HAP-1 (cell line): ENCODE measurements at regions not wholly inside any gene's neighbourhood (a gene's known extent, or its start where the extent isn't known, plus 50 kb on each side); places are given as distances from the start of the nearest gene placed in this dataset.
"Not testable (repeated sequence)": the region's sequence is repeated elsewhere in the genome, so short reads cannot be mapped to it uniquely, and the experiment has no call there.

Experiments used
- DNase-seq, 2 experiments: peaks; one replicate each; pipeline ENCODE4 v3.0.0-alpha.2; 2016 to 2020; ENCODE audit warnings: low spot score in 2 of 2
- H3K27me3 ChIP-seq: fragments of 250-450 bp; sonication (Bioruptor Pico); 2 replicates; pipeline ENCODE4 v1.5.1; 2020; ENCODE audit warnings: low read depth, mild to moderate bottlenecking, moderate library complexity
- H3K36me3 ChIP-seq: fragments of 250-450 bp; sonication (Bioruptor Pico); replicated peaks from 2 replicates; pipeline ENCODE4 v1.5.1; 2020; ENCODE audit warnings: mild to moderate bottlenecking
- H3K4me1 ChIP-seq: fragments of 250-450 bp; sonication (Bioruptor Pico); 2 replicates; pipeline ENCODE4 v1.5.1; 2020; ENCODE audit warnings: mild to moderate bottlenecking
- H3K4me3 ChIP-seq: fragments of 250-450 bp; sonication (Bioruptor Pico); 2 replicates; pipeline ENCODE4 v1.5.1; 2020; ENCODE audit warnings: mild to moderate bottlenecking, moderate library complexity
- H3K9me3 ChIP-seq: fragments of 250-450 bp; sonication (Bioruptor Pico); 2 replicates; pipeline ENCODE4 v1.5.1; 2020; ENCODE audit warnings: mild to moderate bottlenecking, moderate library complexity
- in situ Hi-C: fragments of 300-500 bp; cut with MboI; formaldehyde crosslinking; loops from 3 replicates; pipeline ENCODE4 v1.14.3; 2020; ENCODE audit warnings: low sequenced_read_pairs, inconsistent platforms, mixed read lengths

- H3K4me3 ChIP-seq: no peak overlapping the region
- DNase-seq: no peak
- in situ Hi-C loops: no loop called here
These were observed 158.1 kb upstream of the UBE3A start for GRCh38 chr15:25596644-25597562.

GRCh38 chr15:25587616-25588340 is 149.0 kb upstream of the UBE3A start:
- H3K9me3 ChIP-seq: peaks cover 5% of the 10 kb centered on the region; the same call in 1 of the 2 replicates
- no peak for DNase-seq
- H3K36me3 ChIP-seq: no peaks in the 10 kb centered on the region
- H3K27me3 ChIP-seq: no peaks in the 10 kb centered on the region
- 0 out of 2 replicates have a peak, but pooled peaks cover 3% of the 10 kb centered on the region for H3K4me1 ChIP-seq
- in situ Hi-C loops: no loop called here
- H3K4me3 ChIP-seq: no peak overlapping the region

More at GRCh38 chr15:25596644-25597562, 158.1 kb upstream of the UBE3A start:
- Histone ChIP-seq H3K4me1 (no peaks in the 10 kb centered on the region), H3K27me3 (no peaks in the 10 kb centered on the region), H3K36me3 (no peaks in the 10 kb centered on the region), H3K9me3 (peaks cover 6% of the 10 kb centered on the region; the same call in 1 of the 2 replicates)

GRCh38 chr15:25582886-25583285 is 144.1 kb upstream of the UBE3A start:
- Histone ChIP-seq H3K36me3 (no peaks in the 10 kb centered on the region), H3K9me3 (peaks cover 3% of the 10 kb centered on the region; the same call in 1 of the 2 replicates), H3K4me3 (no peak overlapping the region), H3K4me1 (0 out of 2 replicates have a peak, but pooled peaks cover 3% of the 10 kb centered on the region), H3K27me3 (no peaks in the 10 kb centered on the region)
- no peak for DNase-seq
- in situ Hi-C loops: no loop called here

GRCh38 chr15:25579127-25579526 is 140.3 kb upstream of the UBE3A start:
- Histone ChIP-seq H3K9me3 (no peaks in the 10 kb centered on the region), H3K4me1 (no peaks in the 10 kb centered on the region), H3K27me3 (no peaks in the 10 kb centered on the region), H3K4me3 (no peak overlapping the region), H3K36me3 (no peaks in the 10 kb centered on the region)
- DNase-seq: no peak
- in situ Hi-C loops: no loop called here

- Histone ChIP-seq H3K9me3 (no peaks in the 10 kb centered on the region), H3K4me1 (no peaks in the 10 kb centered on the region), H3K36me3 (no peaks in the 10 kb centered on the region), H3K27me3 (no peaks in the 10 kb centered on the region), H3K4me3 (no peak overlapping the region)
- no peak for DNase-seq
- in situ Hi-C loops: no loop called here
These were observed 133.4 kb upstream of the UBE3A start for GRCh38 chr15:25572191-25572590.

- H3K27me3 ChIP-seq: no peaks in the 10 kb centered on the region
- in situ Hi-C loops: no loop called here
- peaks cover 8% of the 10 kb centered on the region for H3K4me1 ChIP-seq
- H3K36me3 ChIP-seq: no peaks in the 10 kb centered on the region
- no peak overlapping the region for H3K4me3 ChIP-seq
- H3K9me3 ChIP-seq: no peaks in the 10 kb centered on the region; the same call in 1 of the 2 replicates
- DNase-seq: no peak
These were observed 129.9 kb upstream of the UBE3A start for GRCh38 chr15:25568751-25569150.

GRCh38 chr15:25566545-25566944 is 127.7 kb upstream of the UBE3A start:
- H3K9me3 ChIP-seq, H3K27me3 ChIP-seq, H3K36me3 ChIP-seq, H3K4me3 ChIP-seq, DNase-seq, in situ Hi-C loops: not testable (repeated sequence)
- peaks cover 18% of the 10 kb centered on the region for H3K4me1 ChIP-seq

- no peaks in the 10 kb centered on the region for H3K36me3 ChIP-seq
- in situ Hi-C loops: no loop called here
These were observed 126.8 kb upstream of the UBE3A start for GRCh38 chr15:25565470-25566264.

GRCh38 chr15:25563596-25563995 is 124.8 kb upstream of the UBE3A start:
- Histone ChIP-seq H3K36me3 (no peaks in the 10 kb centered on the region), H3K27me3 (no peaks in the 10 kb centered on the region), H3K4me3 (no peak overlapping the region), H3K9me3 (no peaks in the 10 kb centered on the region; the same call in 1 of the 2 replicates), H3K4me1 (peaks cover 30% of the 10 kb centered on the region)
- in situ Hi-C loops: no loop called here
- DNase-seq: peak; percentile 71 to 99

More at GRCh38 chr15:25565470-25566264, 126.8 kb upstream of the UBE3A start:
- DNase-seq: no peak
- Histone ChIP-seq H3K4me1 (peaks cover 20% of the 10 kb centered on the region), H3K4me3 (no peak overlapping the region), H3K27me3 (no peaks in the 10 kb centered on the region), H3K9me3 (no peaks in the 10 kb centered on the region; the same call in 1 of the 2 replicates)

GRCh38 chr15:25557926-25558325 is 119.1 kb upstream of the UBE3A start:
- Histone ChIP-seq H3K27me3 (no peaks in the 10 kb centered on the region), H3K9me3 (no peaks in the 10 kb centered on the region), H3K4me3 (no peak overlapping the region), H3K36me3 (no peaks in the 10 kb centered on the region), H3K4me1 (peaks cover 57% of the 10 kb centered on the region)
- no peak for DNase-seq
- in situ Hi-C loops: no loop called here

- in situ Hi-C loops: no loop called here
- H3K4me1 ChIP-seq: peaks cover 52% of the 10 kb centered on the region
- DNase-seq: peak; percentile 60 to 76
- H3K4me3 ChIP-seq: no peak overlapping the region
- H3K36me3 ChIP-seq: no peaks in the 10 kb centered on the region
- H3K27me3 ChIP-seq: no peaks in the 10 kb centered on the region
- no peaks in the 10 kb centered on the region for H3K9me3 ChIP-seq
These were observed 117.3 kb upstream of the UBE3A start for GRCh38 chr15:25556136-25556535.

- H3K27me3 ChIP-seq: no peaks in the 10 kb centered on the region
- peak; percentile 80 to 86 for DNase-seq
- no peaks in the 10 kb centered on the region for H3K36me3 ChIP-seq
- H3K4me1 ChIP-seq: peaks cover 40% of the 10 kb centered on the region
- in situ Hi-C loops: no loop called here
- no peak overlapping the region for H3K4me3 ChIP-seq
- no peaks in the 10 kb centered on the region for H3K9me3 ChIP-seq
These were observed 115.8 kb upstream of the UBE3A start for GRCh38 chr15:25554640-25555039.

- Histone ChIP-seq H3K4me1 (peaks cover 20% of the 10 kb centered on the region), H3K36me3 (no peaks in the 10 kb centered on the region), H3K9me3 (no peaks in the 10 kb centered on the region), H3K4me3 (no peak overlapping the region), H3K27me3 (no peaks in the 10 kb centered on the region)
- DNase-seq: no peak
- in situ Hi-C loops: loop anchor here (10.0 kb wide), 1 partner anchor 136 kb away; no protein-coding TSS in a partner anchor
These were observed 109.8 kb upstream of the UBE3A start for GRCh38 chr15:25548600-25548999.
